ENCODE measurements at regions not wholly inside any gene's neighbourhood (a gene's known extent, or its start where the extent isn't known, plus 50 kb on each side); places are given as distances from the start of the nearest gene placed in this dataset.

GRCh38 chr6:40912158-40912946 is 126.7 kb downstream of the UNC5CL start (continued):
- peak; percentile 91; the same call in 1 of the 2 replicates for TF ChIP-seq ZBTB42 (CRISPR knock-in tag; IDR thresholded peaks at IDR 0.05)
- TF ChIP-seq ZBTB49 (CRISPR knock-in tag; IDR thresholded peaks at IDR 0.05; ENCODE audit: borderline replicate concordance): peak; percentile 16; the same call in 1 of the 2 replicates
- 0 out of 2 replicates have a peak, but pooled peaks have one; percentile 77 for TF ChIP-seq KDM4B (CRISPR knock-in tag; IDR thresholded peaks at IDR 0.05)
- TF ChIP-seq ZNF329 (CRISPR knock-in tag; IDR thresholded peaks at IDR 0.05; ENCODE audit: low read depth): no peak
- 0 out of 2 replicates have a peak, but pooled peaks have one; percentile 64 for TF ChIP-seq ZNF205 (CRISPR knock-in tag; IDR thresholded peaks at IDR 0.05)
- 0 out of 2 replicates have a peak, but pooled peaks have one; percentile 49 for TF ChIP-seq ZNF292 (CRISPR knock-in tag; IDR thresholded peaks at IDR 0.05; ENCODE audit: borderline replicate concordance, low read depth)
- peak; percentile 32; the same call in 1 of the 2 replicates for TF ChIP-seq BCL6 (CRISPR knock-in tag; IDR thresholded peaks at IDR 0.05)
- 0 out of 2 replicates have a peak, but pooled peaks have one; percentile 53 for TF ChIP-seq MYNN (CRISPR knock-in tag; IDR thresholded peaks at IDR 0.05; ENCODE audit: low read depth)
- TF ChIP-seq KAT8 (CRISPR knock-in tag; IDR thresholded peaks at IDR 0.05): peak; percentile 41; the same call in 1 of the 2 replicates
- TF ChIP-seq ZNF501 (CRISPR knock-in tag; IDR thresholded peaks at IDR 0.05): 0 out of 2 replicates have a peak, but pooled peaks have one; percentile 46
- 0 out of 2 replicates have a peak, but pooled peaks have one; percentile 52 for TF ChIP-seq PHF8 (CRISPR knock-in tag; IDR thresholded peaks at IDR 0.05)
- peak; percentile 28; the same call in 1 of the 2 replicates for TF ChIP-seq CEBPG (CRISPR knock-in tag; IDR thresholded peaks at IDR 0.05)
- TF ChIP-seq PPARG (CRISPR knock-in tag; conservative IDR thresholded peaks at IDR 0.05): 0 out of 2 replicates have a peak, but pooled peaks have one; percentile 43
- TF ChIP-seq HOXD1 (CRISPR knock-in tag; IDR thresholded peaks at IDR 0.05): 0 out of 2 replicates have a peak, but pooled peaks have one; percentile 36
- no peak for TF ChIP-seq ZNF891 (CRISPR knock-in tag; IDR thresholded peaks at IDR 0.05)
- TF ChIP-seq ZNF607 (CRISPR knock-in tag; IDR thresholded peaks at IDR 0.05; ENCODE audit: borderline replicate concordance): no peak
- peak; percentile 98 for TF ChIP-seq TFAP4 (IDR thresholded peaks at IDR 0.05; ENCODE audit: borderline replicate concordance, low read depth)
- TF ChIP-seq MXD4 (CRISPR knock-in tag; IDR thresholded peaks at IDR 0.05): 0 out of 2 replicates have a peak, but pooled peaks have one; percentile 53
- TF ChIP-seq TGIF2 (CRISPR knock-in tag; IDR thresholded peaks at IDR 0.05): peak; percentile 98; the same call in 1 of the 2 replicates
- 0 out of 2 replicates have a peak, but pooled peaks have one; percentile 48 for TF ChIP-seq KDM2A (CRISPR knock-in tag; IDR thresholded peaks at IDR 0.05; ENCODE audit: borderline replicate concordance, low read depth)
- peak; percentile 61 for TF ChIP-seq HDAC1 (CRISPR knock-in tag; IDR thresholded peaks at IDR 0.05)
- TF ChIP-seq HOMEZ (CRISPR knock-in tag; IDR thresholded peaks at IDR 0.05; ENCODE audit: low read depth): 0 out of 2 replicates have a peak, but pooled peaks have one; percentile 25
- 0 out of 2 replicates have a peak, but pooled peaks have one; percentile 44 for TF ChIP-seq TARDBP (CRISPR knock-in tag; IDR thresholded peaks at IDR 0.05)
- peak; percentile 42; the same call in 1 of the 2 replicates for TF ChIP-seq MIER2 (CRISPR knock-in tag; IDR thresholded peaks at IDR 0.05)
- TF ChIP-seq ELF1 (CRISPR knock-in tag; IDR thresholded peaks at IDR 0.05): peak; percentile 85
- peak; percentile 96 for TF ChIP-seq ELF3 (CRISPR knock-in tag; IDR thresholded peaks at IDR 0.05)
